ENCODE measurements at regions not wholly inside any gene's neighbourhood (a gene's known extent, or its start where the extent isn't known, plus 50 kb on each side); places are given as distances from the start of the nearest gene placed in this dataset.

- no peak for DNase-seq
- Histone ChIP-seq H3K4me3 (no peak overlapping the region), H3K27ac (no peak overlapping the region), H3K27me3 (no peaks in the 10 kb centered on the region), H3K36me3 (no peaks in the 10 kb centered on the region), H3K4me1 (no peaks in the 10 kb centered on the region), H3K9me3 (no peaks in the 10 kb centered on the region)
- TF ChIP-seq CTCF (IDR thresholded peaks at IDR 0.05): no peak
- no peak for TF ChIP-seq POLR2A (IDR thresholded peaks at IDR 0.05)
These were observed 704.4 kb upstream of the AMOT start for GRCh38 chrX:113545040-113545439.

DNA sequence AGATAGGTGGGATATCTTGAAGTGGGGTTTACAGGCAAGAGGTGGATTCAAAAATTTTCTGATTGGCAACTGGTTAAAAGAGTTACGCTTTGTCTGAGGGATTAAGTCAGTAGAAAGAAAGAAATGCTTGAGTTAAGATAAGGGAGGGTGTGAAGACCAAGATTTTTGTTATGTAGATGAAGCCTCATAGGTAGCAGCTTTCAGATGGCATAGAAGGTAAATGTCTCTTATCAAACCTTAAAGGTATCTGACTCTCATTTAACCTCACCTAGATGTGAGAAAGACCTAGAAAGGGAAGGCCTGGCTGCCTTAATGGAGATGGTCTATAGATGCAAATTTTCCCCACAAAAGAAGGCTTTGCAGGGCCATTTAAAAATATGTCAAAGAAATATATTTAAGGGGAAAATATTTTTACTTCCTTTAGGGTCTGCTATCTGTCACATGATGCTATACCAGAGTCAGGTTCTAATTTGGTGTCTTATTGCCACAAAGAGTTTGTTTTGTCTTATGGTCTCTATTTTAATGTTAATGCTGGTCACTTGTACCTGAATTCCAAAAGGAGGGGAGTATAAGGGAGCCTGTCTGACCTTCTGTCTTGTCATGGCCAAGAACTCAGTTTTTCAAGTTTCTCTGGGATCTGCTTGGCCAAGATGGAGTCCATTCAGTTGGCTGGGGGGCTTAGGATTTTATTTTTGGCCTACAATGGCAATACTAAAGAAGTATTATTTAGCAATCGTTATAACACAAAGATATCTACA, 699.1 kb upstream of the AMOT start:
- Histone ChIP-seq H3K36me3 (no peaks in the 10 kb centered on the region), H3K4me3 (no peak overlapping the region), H3K4me1 (no peaks in the 10 kb centered on the region), H3K9me3 (no peaks in the 10 kb centered on the region), H3K27ac (no peak overlapping the region), H3K27me3 (no peaks in the 10 kb centered on the region)
- no peak for DNase-seq
- TF ChIP-seq POLR2A (IDR thresholded peaks at IDR 0.05): no peak
- no peak for TF ChIP-seq CTCF (IDR thresholded peaks at IDR 0.05)

DNA sequence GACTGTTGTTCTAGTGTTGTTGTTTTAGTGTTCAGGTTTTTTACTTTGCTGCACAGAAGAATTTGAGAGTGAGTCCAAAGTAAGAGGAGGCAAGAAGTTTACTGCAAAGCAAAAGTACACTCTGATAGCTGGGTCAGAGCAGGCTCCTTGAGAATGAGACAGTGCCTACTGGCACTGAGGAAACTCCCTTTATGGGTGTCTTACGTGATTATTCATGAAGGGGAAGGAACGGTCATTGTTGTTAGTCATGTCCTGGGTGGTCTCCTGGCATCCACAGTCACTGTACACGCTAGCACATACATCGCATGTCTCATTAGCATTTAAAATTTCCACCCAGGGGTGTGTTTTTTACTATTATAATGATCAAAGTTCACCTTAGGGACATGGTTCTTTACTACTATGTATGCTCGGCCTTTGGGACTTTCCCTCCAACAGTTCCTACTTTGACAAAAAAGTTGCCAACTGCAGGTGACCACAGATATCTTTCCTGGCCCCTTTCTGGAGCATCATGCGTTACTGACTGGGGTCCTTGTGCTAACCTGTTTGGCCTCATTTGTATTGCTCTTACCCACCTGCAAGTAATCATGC, 688.9 kb upstream of the AMOT start:
- Histone ChIP-seq H3K9me3 (no peaks in the 10 kb centered on the region), H3K27me3 (no peaks in the 10 kb centered on the region), H3K27ac (no peak overlapping the region), H3K36me3 (no peaks in the 10 kb centered on the region), H3K4me1 (no peaks in the 10 kb centered on the region), H3K4me3 (no peak overlapping the region)
- TF ChIP-seq CTCF (IDR thresholded peaks at IDR 0.05): no peak
- no peak for TF ChIP-seq POLR2A (IDR thresholded peaks at IDR 0.05)
- no peak for DNase-seq

GRCh38 chrX:113522814-113523213, 682.2 kb upstream of the AMOT start:
- TF ChIP-seq POLR2A (IDR thresholded peaks at IDR 0.05): no peak
- no peak for TF ChIP-seq CTCF (IDR thresholded peaks at IDR 0.05)
- H3K27me3 ChIP-seq: no peaks in the 10 kb centered on the region
- no peaks in the 10 kb centered on the region for H3K36me3 ChIP-seq
- H3K9me3 ChIP-seq: no peaks in the 10 kb centered on the region
- no peak for DNase-seq
- no peaks in the 10 kb centered on the region for H3K4me1 ChIP-seq
- no peak overlapping the region for H3K4me3 ChIP-seq
- H3K27ac ChIP-seq: no peak overlapping the region

GRCh38 chrX:113514906-113515305, 674.3 kb upstream of the AMOT start:
- DNase-seq: no peak
- Histone ChIP-seq H3K27ac (no peak overlapping the region), H3K9me3 (no peaks in the 10 kb centered on the region), H3K27me3 (no peaks in the 10 kb centered on the region), H3K4me1 (no peaks in the 10 kb centered on the region), H3K4me3 (no peak overlapping the region), H3K36me3 (no peaks in the 10 kb centered on the region)
- TF ChIP-seq POLR2A (IDR thresholded peaks at IDR 0.05): no peak
- TF ChIP-seq CTCF (IDR thresholded peaks at IDR 0.05): no peak
